ENCODE measurements at regions not wholly inside any gene's neighbourhood (a gene's known extent, or its start where the extent isn't known, plus 50 kb on each side); places are given as distances from the start of the nearest gene placed in this dataset.

GRCh38 chr3:139236336-139236735 is 107.5 kb upstream of the MRPS22 start:
- Histone ChIP-seq H2AK5ac (ENCODE audit: low read length) (no peak overlapping the region), H4K12ac (ENCODE audit: low read depth, low read length) (no peak overlapping the region), H2BK120ac (ENCODE audit: insufficient read depth, low read length, poor library complexity) (no peak overlapping the region), H2BK12ac (ENCODE audit: low read length) (no peak overlapping the region), H2AFZ (ENCODE audit: insufficient read depth, low read length, poor library complexity) (no peak overlapping the region), H3K4ac (ENCODE audit: low read depth, low read length) (no peak overlapping the region), H3K9ac (ENCODE audit: low read length) (no peak overlapping the region), H3K4me3 (ENCODE audit: low read depth, low read length) (no peak overlapping the region), H4K8ac (ENCODE audit: low read depth, low read length) (no peak overlapping the region), H3K27me3 (ENCODE audit: insufficient read depth, low read length) (no peaks in the 10 kb centered on the region), H3K18ac (ENCODE audit: low read length) (no peak overlapping the region), H2BK5ac (ENCODE audit: low read depth, low read length, poor library complexity) (no peak overlapping the region), H4K91ac (ENCODE audit: low read depth, low read length) (no peak overlapping the region), H3K23ac (ENCODE audit: low read length) (no peak overlapping the region), H3K36me3 (ENCODE audit: control insufficient read depth in 1 of 2, insufficient read depth in 2 of 2, low read length in 2 of 2) (no peaks in the 10 kb centered on the region), H3K4me2 (ENCODE audit: low read length) (no peak overlapping the region), H3K79me1 (ENCODE audit: low read length) (no peaks in the 10 kb centered on the region), H3K9me3 (ENCODE audit: insufficient read depth, low read depth, low read length) (no peaks in the 10 kb centered on the region), H3K79me2 (ENCODE audit: control insufficient read depth, insufficient read depth, low read length, poor library complexity) (no peaks in the 10 kb centered on the region), H3K14ac (ENCODE audit: low read length) (no peak overlapping the region), H3K27ac (ENCODE audit: low read depth, low read length) (no peak overlapping the region), H3K4me1 (ENCODE audit: control insufficient read depth in 1 of 2, insufficient read depth in 2 of 2, low read length in 2 of 2) (peaks cover 9 to 10% of the 10 kb centered on the region in 2 experiments)
- DNase-seq, result no peak
- no CpG with 5 or more reads among the region's 3 CpGs for WGBS (ENCODE audit: extremely low coverage, insufficient coverage, insufficient read length)

- no peak overlapping the region for H2AFZ ChIP-seq (ENCODE audit: insufficient read depth, low read length, poor library complexity)
- H3K14ac ChIP-seq (ENCODE audit: low read length), result no peak overlapping the region
- no peaks in the 10 kb centered on the region for H3K36me3 ChIP-seq (ENCODE audit: control insufficient read depth in 1 of 2, insufficient read depth in 2 of 2, low read length in 2 of 2)
- H3K27ac ChIP-seq (ENCODE audit: low read depth, low read length), result no peak overlapping the region
- H2BK5ac ChIP-seq (ENCODE audit: low read depth, low read length, poor library complexity), result no peak overlapping the region
- peaks cover 9 to 10% of the 10 kb centered on the region in 2 experiments for H3K4me1 ChIP-seq (ENCODE audit: control insufficient read depth in 1 of 2, insufficient read depth in 2 of 2, low read length in 2 of 2)
- no peak overlapping the region for H2BK120ac ChIP-seq (ENCODE audit: insufficient read depth, low read length, poor library complexity)
- H3K4me3 ChIP-seq (ENCODE audit: low read depth, low read length), result no peak overlapping the region
- H2BK12ac ChIP-seq (ENCODE audit: low read length), result no peak overlapping the region
- no peak for DNase-seq
- H4K12ac ChIP-seq (ENCODE audit: low read depth, low read length), result no peak overlapping the region
- H3K4ac ChIP-seq (ENCODE audit: low read depth, low read length), result no peak overlapping the region
- H3K27me3 ChIP-seq (ENCODE audit: insufficient read depth, low read length), result no peaks in the 10 kb centered on the region
- H3K18ac ChIP-seq (ENCODE audit: low read length), result no peak overlapping the region
- H4K8ac ChIP-seq (ENCODE audit: low read depth, low read length), result no peak overlapping the region
- no peak overlapping the region for H4K91ac ChIP-seq (ENCODE audit: low read depth, low read length)
- H3K79me1 ChIP-seq (ENCODE audit: low read length), result no peaks in the 10 kb centered on the region
- no peak overlapping the region for H3K4me2 ChIP-seq (ENCODE audit: low read length)
- no CpG with 5 or more reads among the region's 12 CpGs for WGBS (ENCODE audit: extremely low coverage, insufficient coverage, insufficient read length)
- no peak overlapping the region for H3K23ac ChIP-seq (ENCODE audit: low read length)
- no peak overlapping the region for H2AK5ac ChIP-seq (ENCODE audit: low read length)
- no peaks in the 10 kb centered on the region for H3K79me2 ChIP-seq (ENCODE audit: control insufficient read depth, insufficient read depth, low read length, poor library complexity)
- no peaks in the 10 kb centered on the region for H3K9me3 ChIP-seq (ENCODE audit: insufficient read depth, low read depth, low read length)
- no peak overlapping the region for H3K9ac ChIP-seq (ENCODE audit: low read length)
These were observed 105.4 kb upstream of the MRPS22 start for GRCh38 chr3:139238281-139239030.

GRCh38 chr3:139239550-139239949 is 104.3 kb upstream of the MRPS22 start:
- no peaks in the 10 kb centered on the region for H3K79me1 ChIP-seq (ENCODE audit: low read length)
- H3K18ac ChIP-seq (ENCODE audit: low read length), result no peak overlapping the region
- no peaks in the 10 kb centered on the region for H3K79me2 ChIP-seq (ENCODE audit: control insufficient read depth, insufficient read depth, low read length, poor library complexity)
- H2BK12ac ChIP-seq (ENCODE audit: low read length), result no peak overlapping the region
- H3K27me3 ChIP-seq (ENCODE audit: insufficient read depth, low read length), result no peaks in the 10 kb centered on the region
- H3K4me3 ChIP-seq (ENCODE audit: low read depth, low read length), result no peak overlapping the region
- H3K36me3 ChIP-seq (ENCODE audit: control insufficient read depth in 1 of 2, insufficient read depth in 2 of 2, low read length in 2 of 2), result no peaks in the 10 kb centered on the region
- no peak overlapping the region for H3K23ac ChIP-seq (ENCODE audit: low read length)
- no peak overlapping the region for H3K14ac ChIP-seq (ENCODE audit: low read length)
- H2AFZ ChIP-seq (ENCODE audit: insufficient read depth, low read length, poor library complexity), result no peak overlapping the region
- no peak overlapping the region for H2AK5ac ChIP-seq (ENCODE audit: low read length)
- peaks cover 7 to 8% of the 10 kb centered on the region in 2 experiments for H3K4me1 ChIP-seq (ENCODE audit: control insufficient read depth in 1 of 2, insufficient read depth in 2 of 2, low read length in 2 of 2)
- H3K9me3 ChIP-seq (ENCODE audit: insufficient read depth, low read depth, low read length), result no peaks in the 10 kb centered on the region
- H4K12ac ChIP-seq (ENCODE audit: low read depth, low read length), result no peak overlapping the region
- no peak overlapping the region for H3K4me2 ChIP-seq (ENCODE audit: low read length)
- no peak for DNase-seq
- H4K91ac ChIP-seq (ENCODE audit: low read depth, low read length), result no peak overlapping the region
- H3K9ac ChIP-seq (ENCODE audit: low read length), result no peak overlapping the region
- H2BK120ac ChIP-seq (ENCODE audit: insufficient read depth, low read length, poor library complexity), result no peak overlapping the region
- H3K27ac ChIP-seq (ENCODE audit: low read depth, low read length), result no peak overlapping the region
- no peak overlapping the region for H3K4ac ChIP-seq (ENCODE audit: low read depth, low read length)
- H4K8ac ChIP-seq (ENCODE audit: low read depth, low read length), result no peak overlapping the region
- H2BK5ac ChIP-seq (ENCODE audit: low read depth, low read length, poor library complexity), result no peak overlapping the region

GRCh38 chr3:139241783-139242182 is 102.0 kb upstream of the MRPS22 start:
- no peak overlapping the region for H4K91ac ChIP-seq (ENCODE audit: low read depth, low read length)
- WGBS (ENCODE audit: extremely low coverage, insufficient coverage, insufficient read length), result no CpG with 5 or more reads among the region's 2 CpGs
- no peaks in the 10 kb centered on the region for H3K27me3 ChIP-seq (ENCODE audit: insufficient read depth, low read length)
- no peak overlapping the region for H4K12ac ChIP-seq (ENCODE audit: low read depth, low read length)
- H2BK12ac ChIP-seq (ENCODE audit: low read length), result no peak overlapping the region
- no peak overlapping the region for H3K14ac ChIP-seq (ENCODE audit: low read length)
- H3K27ac ChIP-seq (ENCODE audit: low read depth, low read length), result no peak overlapping the region
- H3K4me1 ChIP-seq (ENCODE audit: control insufficient read depth in 1 of 2, insufficient read depth in 2 of 2, low read length in 2 of 2), result no peaks in the 10 kb centered on the region
- H2BK120ac ChIP-seq (ENCODE audit: insufficient read depth, low read length, poor library complexity), result no peak overlapping the region
- DNase-seq, result no peak
- no peak overlapping the region for H3K23ac ChIP-seq (ENCODE audit: low read length)
- H3K9me3 ChIP-seq (ENCODE audit: insufficient read depth, low read depth, low read length), result no peaks in the 10 kb centered on the region
- no peak overlapping the region for H3K4ac ChIP-seq (ENCODE audit: low read depth, low read length)
- no peaks in the 10 kb centered on the region for H3K79me1 ChIP-seq (ENCODE audit: low read length)
- H2BK5ac ChIP-seq (ENCODE audit: low read depth, low read length, poor library complexity), result no peak overlapping the region
- H3K9ac ChIP-seq (ENCODE audit: low read length), result no peak overlapping the region
- H3K79me2 ChIP-seq (ENCODE audit: control insufficient read depth, insufficient read depth, low read length, poor library complexity), result no peaks in the 10 kb centered on the region
- H3K4me3 ChIP-seq (ENCODE audit: low read depth, low read length), result no peak overlapping the region
- H3K4me2 ChIP-seq (ENCODE audit: low read length), result no peak overlapping the region
- no peaks in the 10 kb centered on the region for H3K36me3 ChIP-seq (ENCODE audit: control insufficient read depth in 1 of 2, insufficient read depth in 2 of 2, low read length in 2 of 2)
- no peak overlapping the region for H3K18ac ChIP-seq (ENCODE audit: low read length)
- H4K8ac ChIP-seq (ENCODE audit: low read depth, low read length), result no peak overlapping the region
- H2AFZ ChIP-seq (ENCODE audit: insufficient read depth, low read length, poor library complexity), result no peak overlapping the region
- H2AK5ac ChIP-seq (ENCODE audit: low read length), result no peak overlapping the region
